Heart left ventricle (tissue), 13 donors: ENCODE measurements at regions not wholly inside any gene's neighbourhood (a gene's known extent, or its start where the extent isn't known, plus 50 kb on each side); places are given as distances from the start of the nearest gene placed in this dataset.
"Not testable (repeated sequence)": the region's sequence is repeated elsewhere in the genome, so short reads cannot be mapped to it uniquely, and the experiment has no call there.

Experiments
- POLR2A ChIP-seq, 2 donors: fragments of 450-650 bp; IDR thresholded peaks; one replicate each; pipeline ENCODE4 v1.6.1; 2017; ENCODE audit warnings: antibody characterized with exemption in 2 of 2, mild to moderate bottlenecking in 2 of 2, moderate library complexity in 2 of 2
- TF ChIP-seq, protein P1 (sequence below), 12 donors: fragments of 200-600 bp; sonication (generic) in 4 of 12; IDR thresholded peaks; one replicate each; pipeline versions ENCODE4 v1.5.0 to v1.8.0; 2018 to 2022; ENCODE audit warnings: antibody characterized with exemption in 12 of 12, mild to moderate bottlenecking in 5 of 12
- donor health status: ischemic (EF 13 %, LVEDD 7.1; RV severe dilation, severe dysfunction).
- donor health status: DM: no; HTN: yes; CAD: no.
- donor health status: DM: no; HTN: no; CAD: no.
- donor health status: ischemic (EF 25% LVEDD 6.9; RV normal size, moderate dysfunction).
- donor health status: ischemic (EF 25% LVEDD 5.7; RV mildly dilated, moderate dysfunction).
- donor health status: ischemic (EF 35%, LVEDD 5.7; RV mildly dilated, moderate dysfunction).
- donor health status: nonischemic (EF 11% LVEDD 7.7; RV severe dilation, severe dysfunction).
- donor health status: DM: yes; HTN: yes; CAD: no.
- donor health status: PGD.
- donor health status: ischemic (EF 29% LVEDD 5.4; RV normal size, mild dysfunction).
- donor health status: nonischemic (EF 23%, LVEDD 6.1; RV moderate dilation, normal function).

DNA sequence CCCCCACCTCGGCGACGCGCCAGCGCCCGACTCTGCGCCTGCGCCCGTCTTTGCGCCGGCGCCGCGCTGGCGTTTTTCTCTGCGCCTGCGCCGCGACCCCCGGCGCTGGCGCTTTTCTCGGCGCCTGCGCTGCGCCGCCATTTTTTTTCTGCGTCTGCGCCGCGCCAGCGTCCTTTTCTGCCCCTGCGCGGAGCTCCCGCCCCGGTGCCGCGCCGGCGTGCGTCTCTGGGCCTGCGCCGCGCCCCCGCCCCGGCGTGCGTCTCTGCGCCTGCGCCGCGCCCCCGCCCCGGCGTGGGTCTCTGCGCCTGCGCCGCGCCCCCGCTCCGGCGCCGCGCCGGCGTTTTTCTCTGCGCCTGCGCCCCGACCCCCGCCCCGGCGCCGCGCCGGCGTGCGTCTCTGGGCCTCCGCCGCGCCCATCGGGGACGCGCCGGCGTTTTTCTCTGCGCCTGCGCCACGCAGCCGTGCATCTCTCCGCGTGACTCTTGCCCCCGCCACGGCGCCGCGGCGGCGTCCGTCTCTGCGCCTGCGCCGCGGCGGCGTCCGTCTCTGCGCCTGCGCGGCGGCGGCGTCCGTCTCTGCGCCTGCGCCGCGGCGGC, 52.4 kb upstream of the DUX4 start:
- not testable (repeated sequence) for TF ChIP-seq POLR2A (IDR thresholded peaks at IDR 0.05)
- TF ChIP-seq, protein P1, sequence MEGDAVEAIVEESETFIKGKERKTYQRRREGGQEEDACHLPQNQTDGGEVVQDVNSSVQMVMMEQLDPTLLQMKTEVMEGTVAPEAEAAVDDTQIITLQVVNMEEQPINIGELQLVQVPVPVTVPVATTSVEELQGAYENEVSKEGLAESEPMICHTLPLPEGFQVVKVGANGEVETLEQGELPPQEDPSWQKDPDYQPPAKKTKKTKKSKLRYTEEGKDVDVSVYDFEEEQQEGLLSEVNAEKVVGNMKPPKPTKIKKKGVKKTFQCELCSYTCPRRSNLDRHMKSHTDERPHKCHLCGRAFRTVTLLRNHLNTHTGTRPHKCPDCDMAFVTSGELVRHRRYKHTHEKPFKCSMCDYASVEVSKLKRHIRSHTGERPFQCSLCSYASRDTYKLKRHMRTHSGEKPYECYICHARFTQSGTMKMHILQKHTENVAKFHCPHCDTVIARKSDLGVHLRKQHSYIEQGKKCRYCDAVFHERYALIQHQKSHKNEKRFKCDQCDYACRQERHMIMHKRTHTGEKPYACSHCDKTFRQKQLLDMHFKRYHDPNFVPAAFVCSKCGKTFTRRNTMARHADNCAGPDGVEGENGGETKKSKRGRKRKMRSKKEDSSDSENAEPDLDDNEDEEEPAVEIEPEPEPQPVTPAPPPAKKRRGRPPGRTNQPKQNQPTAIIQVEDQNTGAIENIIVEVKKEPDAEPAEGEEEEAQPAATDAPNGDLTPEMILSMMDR (IDR thresholded peaks at IDR 0.05): not testable (repeated sequence)
